GM12878 (cell line): ENCODE measurements at regions not wholly inside any gene's neighbourhood (a gene's known extent, or its start where the extent isn't known, plus 50 kb on each side); places are given as distances from the start of the nearest gene placed in this dataset.

Source experiments
- ATAC-seq: fragments of 200-7000 bp; cut with Tn5 transposase; 3 replicates; pipeline ENCODE4 v1.9.1; 2020; ENCODE audit warnings: mild to moderate bottlenecking, moderate library complexity
- BruUV-seq: library from RNA; stranded (reverse); fragments of 400-500 nt; replicated peaks from 2 replicates; lab custom pipeline; 2021; lab: Mats Ljungman, UMichigan
- CTCF ChIA-PET: fragments of 300-600 bp; sonication (Branson Sonifier 250); formaldehyde crosslinking; extraction: SDS; loops from one replicate; lab custom pipeline; 2021; ENCODE audit warnings: inconsistent platforms; lab: Yijun Ruan, JAX
- POLR2A ChIA-PET: fragments of 350-600 bp; formaldehyde crosslinking; extraction: SDS; loops from one replicate; lab custom pipeline; 2021; ENCODE audit warnings: inconsistent platforms; lab: Charles Lee
- RAD21 ChIA-PET: fragments of 300-600 bp; sonication (Branson Sonifier 250); formaldehyde crosslinking; loops from one replicate; lab custom pipeline; 2023; ENCODE audit warnings: antibody characterized with exemption; ENCODE audit not compliant: unreplicated experiment; lab: Charles Lee
- SMC1A ChIA-PET: fragments of 300-600 bp; sonication (Branson Sonifier 250); formaldehyde crosslinking; loops from one replicate; lab custom pipeline; 2023; ENCODE audit not compliant: unreplicated experiment, uncharacterized antibody; lab: Charles Lee
- DNase-seq: peaks from one replicate; pipeline ENCODE4 v3.0.0-alpha.2; 2011; ENCODE audit warnings: low read depth, low spot score
- FAIRE-seq: peaks from 3 replicates; lab custom pipeline; 2011; peaks lifted over from hg19 to GRCh38; lab: Jason Lieb, UNC
- H2AFZ ChIP-seq: 2 replicates; pipeline ENCODE4 v1.6.0; 2011; ENCODE audit warnings: low read depth, low read length, control low read depth; ENCODE audit not compliant: control insufficient read depth
- H3K27ac ChIP-seq: 2 replicates; pipeline ENCODE4 v1.5.1; 2011; ENCODE audit warnings: control low read depth; ENCODE audit not compliant: control insufficient read depth, insufficient read depth
- H3K27me3 ChIP-seq, 2 experiments: replicated peaks in 1 of 2; 2 replicates each; pipeline versions ENCODE4 v1.6.0 to v1.6.1; 2011; ENCODE audit warnings: low read length in 1 of 2; ENCODE audit not compliant: control insufficient read depth in 2 of 2, insufficient read depth in 2 of 2
- H3K36me3 ChIP-seq, 2 experiments: 2 replicates each; pipeline ENCODE4 v1.5.1; 2011; ENCODE audit warnings: low read length in 1 of 2; ENCODE audit not compliant: control insufficient read depth in 2 of 2, insufficient read depth in 2 of 2
- H3K4me1 ChIP-seq: 2 replicates; pipeline ENCODE4 v1.6.1; 2011; ENCODE audit warnings: mild to moderate bottlenecking, low read length, moderate library complexity, mixed read lengths; ENCODE audit not compliant: control insufficient read depth, insufficient read depth
- H3K4me2 ChIP-seq: 2 replicates; pipeline ENCODE4 v1.6.0; 2011; ENCODE audit warnings: control low read depth; ENCODE audit not compliant: control insufficient read depth, insufficient read depth
- H3K4me3 ChIP-seq: fragments of 200-600 bp; sonication (generic); 2 replicates; pipeline ENCODE4 v1.5.1; 2016
- H3K79me2 ChIP-seq: 2 replicates; pipeline ENCODE4 v1.6.0; 2011; ENCODE audit warnings: low read length; ENCODE audit not compliant: control insufficient read depth, insufficient read depth
- H3K9ac ChIP-seq: 2 replicates; pipeline ENCODE4 v1.8.0; 2011; ENCODE audit warnings: low read length, control low read depth, mixed read lengths; ENCODE audit not compliant: control insufficient read depth, insufficient read depth
- H3K9me3 ChIP-seq: replicated peaks from 3 replicates; pipeline ENCODE4 v1.5.1; 2011; ENCODE audit warnings: mild to moderate bottlenecking, low read length; ENCODE audit not compliant: control insufficient read depth, insufficient read depth
- H4K20me1 ChIP-seq: 2 replicates; pipeline ENCODE4 v1.6.0; 2011; ENCODE audit not compliant: control insufficient read depth, insufficient read depth
- BACH1 ChIP-seq: fragments of 450-650 bp; IDR thresholded peaks from 2 replicates; pipeline ENCODE4 v1.6.1; 2017; ENCODE audit warnings: mild to moderate bottlenecking, borderline replicate concordance
- BCL11A ChIP-seq: IDR thresholded peaks from 2 replicates; pipeline ENCODE4 v1.6.1; 2011; ENCODE audit warnings: low read depth, low read length
- CBX5 ChIP-seq: sonication (generic); IDR thresholded peaks from 2 replicates; pipeline ENCODE4 v1.6.1; 2016; ENCODE audit warnings: low read depth, moderate library complexity, mild to moderate bottlenecking, inconsistent platforms
- CEBPB ChIP-seq, 2 experiments: fragments of 150-350 bp in 1 of 2; IDR thresholded peaks; 2 replicates each; pipeline ENCODE4 v1.6.1; 2012 to 2014; ENCODE audit warnings: low read depth in 2 of 2, low read length in 2 of 2, borderline replicate concordance in 1 of 2, inconsistent platforms in 1 of 2
- JUNB ChIP-seq: IDR thresholded peaks from 2 replicates; pipeline ENCODE4 v1.6.1; 2016; ENCODE audit warnings: antibody characterized with exemption, mild to moderate bottlenecking
- KDM1A ChIP-seq: fragments of 200-600 bp; sonication (generic); IDR thresholded peaks from 2 replicates; pipeline ENCODE4 v1.6.1; 2016; ENCODE audit warnings: borderline replicate concordance
- KLF5 ChIP-seq: fragments of 450-650 bp; IDR thresholded peaks from 2 replicates; pipeline ENCODE4 v1.6.1; 2014; ENCODE audit warnings: mild to moderate bottlenecking; ENCODE audit not compliant: partially characterized antibody
- POU2F2 ChIP-seq: IDR thresholded peaks from 3 replicates; pipeline ENCODE4 v1.6.1; 2011; ENCODE audit warnings: low read depth, mild to moderate bottlenecking, low read length, borderline replicate concordance
- RELA ChIP-seq: fragments of 450-650 bp; IDR thresholded peaks from 2 replicates; pipeline ENCODE4 v1.8.0; 2014; ENCODE audit warnings: borderline replicate concordance; ENCODE audit not compliant: partially characterized antibody
- ZNF274 ChIP-seq: IDR thresholded peaks from one replicate; pipeline ENCODE4 v1.8.0; 2011; ENCODE audit not compliant: insufficient read length, insufficient read depth
- ZNF622 ChIP-seq: fragments of 450-650 bp; IDR thresholded peaks from 2 replicates; pipeline ENCODE4 v1.6.1; 2017; ENCODE audit warnings: mild to moderate bottlenecking, inconsistent platforms
- WGBS: methylation state at CpG from one replicate; pipeline ENCODE4 v1.1.6; 2016; ENCODE audit warnings: low lambda C conversion rate; ENCODE audit not compliant: insufficient replicate concordance, insufficient coverage; ENCODE audit errors: missing lambda C conversion rate; 5-methylcytosine and 5-hydroxymethylcytosine counted together
- in situ Hi-C: fragments of 300-500 bp; cut with MboI; formaldehyde crosslinking; loops from 9 replicates; pipeline ENCODE4 v1.14.3; 2018; ENCODE audit warnings: mixed read lengths
- intact Hi-C: fragments of 100-400 bp; cut with micrococcal nuclease; formaldehyde crosslinking; loops from one replicate; pipeline ENCODE4 v1.14.2; 2022; ENCODE audit not compliant: unreplicated experiment
- TF ChIP-seq, protein P1 (sequence below): fragments of 450-650 bp; IDR thresholded peaks from 2 replicates; pipeline ENCODE4 v1.6.1; 2016; ENCODE audit warnings: mild to moderate bottlenecking
- TF ChIP-seq, protein P2 (sequence below): fragments of 450-650 bp; IDR thresholded peaks from 2 replicates; pipeline ENCODE4 v1.6.1; 2017; ENCODE audit warnings: borderline replicate concordance

DNA sequence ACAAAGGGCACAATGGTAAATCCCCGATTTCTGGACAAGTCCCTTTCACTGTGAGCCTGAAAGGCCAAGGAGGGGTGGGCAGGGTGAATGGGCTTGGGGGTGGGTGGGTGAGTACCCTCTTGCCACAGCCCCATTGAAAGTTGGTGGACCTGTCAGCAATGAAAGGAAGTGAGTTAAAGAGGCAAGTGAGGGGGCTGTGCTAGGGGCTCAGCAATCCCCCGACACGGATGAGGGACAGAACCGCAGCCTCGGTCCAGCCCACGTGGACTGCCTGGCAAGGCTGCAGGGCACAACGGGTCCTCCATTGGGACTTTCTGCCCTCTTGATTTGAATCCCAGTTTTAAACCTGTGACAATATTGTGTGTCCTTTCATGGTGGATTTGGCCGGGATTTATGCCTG is 255.3 kb downstream of the FOXD2 start:
- CTCF ChIA-PET: no interaction called here
- Histone ChIP-seq H3K27me3 (peaks cover 0 to 2% of the 10 kb centered on the region in 2 experiments; a peak in 2 of 4 replicates), H3K4me2 (no peak overlapping the region), H4K20me1 (no peaks in the 10 kb centered on the region), H3K9ac (no peak overlapping the region), H3K4me3 (no peak overlapping the region), H3K36me3 (no peaks in the 10 kb centered on the region), H3K79me2 (no peaks in the 10 kb centered on the region), H3K27ac (no peak overlapping the region), H3K4me1 (no peaks in the 10 kb centered on the region), H2AFZ (no peak overlapping the region), H3K9me3 (no peaks in the 10 kb centered on the region)
- POLR2A ChIA-PET: no interaction called here
- no peak for ATAC-seq
- intact Hi-C loops: no loop called here
- TF ChIP-seq RELA: no peak
- TF ChIP-seq JUNB: no peak
- TF ChIP-seq KDM1A: no peak
- TF ChIP-seq POU2F2: no peak
- no peak for TF ChIP-seq CEBPB (IDR thresholded peaks at IDR 0.05; ENCODE audit: borderline replicate concordance in 1 of 2, low read depth in 2 of 2, low read length in 2 of 2)
- TF ChIP-seq ZNF622: no peak
- TF ChIP-seq BCL11A: no peak
- TF ChIP-seq KLF5: no peak
- no peak for TF ChIP-seq BACH1
- no peak for TF ChIP-seq ZNF274
- TF ChIP-seq, protein P1, sequence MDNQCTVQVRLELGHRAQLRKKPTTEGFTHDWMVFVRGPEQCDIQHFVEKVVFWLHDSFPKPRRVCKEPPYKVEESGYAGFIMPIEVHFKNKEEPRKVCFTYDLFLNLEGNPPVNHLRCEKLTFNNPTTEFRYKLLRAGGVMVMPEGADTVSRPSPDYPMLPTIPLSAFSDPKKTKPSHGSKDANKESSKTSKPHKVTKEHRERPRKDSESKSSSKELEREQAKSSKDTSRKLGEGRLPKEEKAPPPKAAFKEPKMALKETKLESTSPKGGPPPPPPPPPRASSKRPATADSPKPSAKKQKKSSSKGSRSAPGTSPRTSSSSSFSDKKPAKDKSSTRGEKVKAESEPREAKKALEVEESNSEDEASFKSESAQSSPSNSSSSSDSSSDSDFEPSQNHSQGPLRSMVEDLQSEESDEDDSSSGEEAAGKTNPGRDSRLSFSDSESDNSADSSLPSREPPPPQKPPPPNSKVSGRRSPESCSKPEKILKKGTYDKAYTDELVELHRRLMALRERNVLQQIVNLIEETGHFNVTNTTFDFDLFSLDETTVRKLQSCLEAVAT: no peak
- no peak for TF ChIP-seq CBX5
- TF ChIP-seq, protein P2, sequence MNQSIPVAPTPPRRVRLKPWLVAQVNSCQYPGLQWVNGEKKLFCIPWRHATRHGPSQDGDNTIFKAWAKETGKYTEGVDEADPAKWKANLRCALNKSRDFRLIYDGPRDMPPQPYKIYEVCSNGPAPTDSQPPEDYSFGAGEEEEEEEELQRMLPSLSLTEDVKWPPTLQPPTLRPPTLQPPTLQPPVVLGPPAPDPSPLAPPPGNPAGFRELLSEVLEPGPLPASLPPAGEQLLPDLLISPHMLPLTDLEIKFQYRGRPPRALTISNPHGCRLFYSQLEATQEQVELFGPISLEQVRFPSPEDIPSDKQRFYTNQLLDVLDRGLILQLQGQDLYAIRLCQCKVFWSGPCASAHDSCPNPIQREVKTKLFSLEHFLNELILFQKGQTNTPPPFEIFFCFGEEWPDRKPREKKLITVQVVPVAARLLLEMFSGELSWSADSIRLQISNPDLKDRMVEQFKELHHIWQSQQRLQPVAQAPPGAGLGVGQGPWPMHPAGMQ: no peak
- SMC1A ChIA-PET: no interaction called here
- RAD21 ChIA-PET: no interaction called here
- DNase-seq: no peak
- no peak for FAIRE-seq
- BruUV-seq: no TSS peak
- in situ Hi-C loops: no loop called here
- 53% methylated on average over 7 of the region's 8 CpGs for WGBS
